HFF-Myc (cell line): ENCODE measurements at regions not wholly inside any gene's neighbourhood (a gene's known extent, or its start where the extent isn't known, plus 50 kb on each side); places are given as distances from the start of the nearest gene placed in this dataset.

Experiments used
- DNase-seq: peaks from one replicate; pipeline ENCODE4 v3.0.0-alpha.2; 2011; ENCODE audit warnings: low read depth; ENCODE audit errors: extremely low read depth
- H3K4me3 ChIP-seq: replicated peaks from 2 replicates; pipeline ENCODE4 v1.5.1; 2011; ENCODE audit warnings: low read depth, mild to moderate bottlenecking, control low read depth, low read length
- TF ChIP-seq, protein P1 (sequence below): IDR thresholded peaks from 2 replicates; pipeline ENCODE4 v1.5.1; 2012; ENCODE audit warnings: mild to moderate bottlenecking, low read depth, low read length, control low read depth; ENCODE audit errors: missing control alignments

DNA sequence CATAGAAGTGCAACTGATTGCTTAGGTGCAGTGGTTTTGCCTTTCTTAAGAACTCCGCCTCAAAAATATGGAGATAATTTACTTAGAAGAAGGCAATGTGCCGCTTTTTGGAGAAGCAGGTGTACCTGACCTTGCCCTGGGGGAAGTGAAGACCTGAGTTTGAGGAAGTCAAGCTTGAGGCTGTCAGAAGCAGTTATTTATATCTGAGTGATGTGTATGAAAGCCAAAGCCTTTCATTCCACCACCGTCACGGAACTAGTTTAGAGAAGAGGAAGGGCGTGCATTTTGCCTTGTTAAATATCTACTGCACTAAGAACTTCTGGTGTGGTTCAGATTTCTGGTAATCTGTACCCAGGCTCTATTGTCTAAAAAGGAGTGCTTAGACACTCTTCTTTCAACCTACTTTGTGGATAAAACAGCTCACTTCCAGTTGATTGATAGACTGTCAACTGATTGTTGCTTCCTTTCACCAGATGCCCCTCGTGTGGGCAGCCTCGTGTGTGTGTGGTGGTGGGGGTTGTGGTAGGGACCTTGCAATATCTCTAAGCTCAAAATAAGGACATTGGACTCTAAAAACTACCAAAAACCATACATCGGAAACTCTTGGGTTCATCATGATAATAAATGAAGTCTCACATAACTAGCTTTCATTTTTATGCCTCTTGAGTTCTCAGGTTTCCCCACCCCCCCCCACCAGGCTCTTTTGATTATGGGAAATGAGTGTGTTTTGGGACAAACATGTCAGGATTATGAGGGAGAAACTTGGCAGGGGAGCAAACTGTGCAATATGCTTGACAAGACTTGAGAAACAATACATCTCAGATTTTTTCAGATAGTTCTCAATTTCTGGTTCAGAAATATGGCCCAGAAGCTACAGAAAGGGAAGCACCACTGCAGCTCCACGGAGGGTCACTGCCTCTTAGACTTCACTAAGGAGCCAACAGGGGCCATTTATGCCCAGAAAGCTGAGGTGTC lies 78.6 kb downstream of the ARF6 start:
- TF ChIP-seq, protein P1, sequence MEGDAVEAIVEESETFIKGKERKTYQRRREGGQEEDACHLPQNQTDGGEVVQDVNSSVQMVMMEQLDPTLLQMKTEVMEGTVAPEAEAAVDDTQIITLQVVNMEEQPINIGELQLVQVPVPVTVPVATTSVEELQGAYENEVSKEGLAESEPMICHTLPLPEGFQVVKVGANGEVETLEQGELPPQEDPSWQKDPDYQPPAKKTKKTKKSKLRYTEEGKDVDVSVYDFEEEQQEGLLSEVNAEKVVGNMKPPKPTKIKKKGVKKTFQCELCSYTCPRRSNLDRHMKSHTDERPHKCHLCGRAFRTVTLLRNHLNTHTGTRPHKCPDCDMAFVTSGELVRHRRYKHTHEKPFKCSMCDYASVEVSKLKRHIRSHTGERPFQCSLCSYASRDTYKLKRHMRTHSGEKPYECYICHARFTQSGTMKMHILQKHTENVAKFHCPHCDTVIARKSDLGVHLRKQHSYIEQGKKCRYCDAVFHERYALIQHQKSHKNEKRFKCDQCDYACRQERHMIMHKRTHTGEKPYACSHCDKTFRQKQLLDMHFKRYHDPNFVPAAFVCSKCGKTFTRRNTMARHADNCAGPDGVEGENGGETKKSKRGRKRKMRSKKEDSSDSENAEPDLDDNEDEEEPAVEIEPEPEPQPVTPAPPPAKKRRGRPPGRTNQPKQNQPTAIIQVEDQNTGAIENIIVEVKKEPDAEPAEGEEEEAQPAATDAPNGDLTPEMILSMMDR, result no peak
- peak overlapping the region; percentile 10 for H3K4me3 ChIP-seq
- peak; percentile 38 for DNase-seq

DNA sequence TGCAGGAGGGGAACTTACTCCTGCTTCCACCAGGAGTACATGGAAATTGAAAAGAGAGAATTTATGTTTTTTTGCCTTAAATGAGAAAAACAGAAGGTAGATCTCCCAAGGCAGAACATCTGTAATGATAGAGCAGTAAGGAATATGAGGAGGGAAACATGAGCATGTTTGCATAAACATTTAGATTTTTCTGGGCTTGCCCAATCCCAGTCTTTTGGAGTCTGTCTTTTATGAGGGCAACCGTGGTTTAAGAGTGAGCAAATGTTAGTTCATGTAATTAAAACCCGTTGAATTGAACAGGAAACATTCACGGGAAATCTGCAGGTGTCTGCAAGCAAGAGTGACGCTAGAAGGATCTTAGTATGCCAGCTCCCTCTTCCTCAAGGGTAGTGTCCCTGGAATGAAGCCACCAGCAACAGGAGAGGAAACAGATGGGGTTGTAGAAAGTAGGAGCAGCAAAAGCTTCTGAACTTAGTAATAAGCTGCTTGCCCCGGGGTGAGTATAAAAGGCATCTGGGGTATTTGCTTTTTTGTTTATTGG lies 79.3 kb downstream of the ARF6 start:
- TF ChIP-seq, protein P1, result no peak
- peak overlapping the region; percentile 10 for H3K4me3 ChIP-seq
- peak; percentile 89 for DNase-seq

DNA sequence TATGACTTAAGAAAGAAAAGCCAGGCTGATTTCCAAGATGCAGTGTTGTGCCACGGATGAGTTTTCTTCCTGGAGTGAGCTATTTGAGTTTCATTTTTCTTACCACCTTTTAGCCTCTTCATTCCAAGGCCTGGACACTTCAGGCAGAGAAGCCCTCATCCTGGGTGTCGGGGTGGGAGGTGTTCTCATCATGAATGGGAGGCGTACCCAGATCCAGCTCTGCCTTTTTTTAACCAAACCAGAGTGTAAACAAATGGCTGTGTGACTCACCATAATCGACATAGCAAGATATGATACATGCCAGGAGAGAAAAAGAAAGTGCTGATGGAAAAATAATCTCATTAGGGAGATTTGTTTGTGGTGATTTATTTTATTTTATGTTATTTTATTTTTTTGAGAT lies 79.9 kb downstream of the ARF6 start:
- peak; percentile 69 for DNase-seq
- H3K4me3 ChIP-seq, result peak overlapping the region; percentile 10
- TF ChIP-seq, protein P1, result no peak

DNA sequence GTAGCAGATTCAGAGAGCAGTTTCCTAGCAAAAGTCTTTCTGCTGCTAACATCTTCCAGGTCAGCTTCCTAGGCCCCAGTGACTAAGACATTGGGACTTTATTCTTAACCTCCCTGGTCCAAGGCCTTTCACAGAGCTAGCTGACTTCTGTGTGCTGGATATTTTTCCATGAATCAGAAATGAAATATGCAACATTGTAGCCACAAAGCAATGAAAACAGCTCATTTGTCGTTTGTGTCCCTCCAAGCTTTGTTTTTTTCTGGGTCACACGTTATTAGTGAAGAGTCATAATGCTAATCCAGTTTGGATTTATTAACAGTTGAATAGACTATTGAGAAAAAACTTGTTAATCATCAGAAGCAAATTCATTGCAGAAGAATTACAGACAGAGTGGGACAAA lies 82.4 kb downstream of the ARF6 start:
- DNase-seq, result peak; percentile 80
- H3K4me3 ChIP-seq, result no peak overlapping the region
- TF ChIP-seq, protein P1, result no peak

DNA sequence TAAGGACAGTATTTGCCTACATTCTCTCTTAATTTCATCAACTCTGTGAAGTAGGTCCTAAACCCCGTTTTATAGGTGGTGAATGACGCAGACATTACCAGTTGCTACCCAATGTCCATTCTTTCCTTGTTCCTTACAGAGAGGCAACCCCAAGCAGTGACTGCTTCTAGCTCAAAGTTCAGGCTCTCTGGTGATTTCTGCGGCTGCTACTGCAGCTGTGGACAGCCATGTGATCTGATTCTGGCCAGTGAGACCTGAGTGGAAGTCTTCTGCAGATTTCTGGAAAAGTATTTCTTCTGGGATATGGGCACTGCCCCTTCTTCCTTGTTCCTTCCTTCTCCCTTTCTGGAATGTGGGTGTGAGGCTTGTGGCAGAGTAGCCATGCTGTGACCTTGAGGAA lies 82.9 kb downstream of the ARF6 start:
- no peak for DNase-seq
- TF ChIP-seq, protein P1, result no peak
- H3K4me3 ChIP-seq, result no peak overlapping the region

DNA sequence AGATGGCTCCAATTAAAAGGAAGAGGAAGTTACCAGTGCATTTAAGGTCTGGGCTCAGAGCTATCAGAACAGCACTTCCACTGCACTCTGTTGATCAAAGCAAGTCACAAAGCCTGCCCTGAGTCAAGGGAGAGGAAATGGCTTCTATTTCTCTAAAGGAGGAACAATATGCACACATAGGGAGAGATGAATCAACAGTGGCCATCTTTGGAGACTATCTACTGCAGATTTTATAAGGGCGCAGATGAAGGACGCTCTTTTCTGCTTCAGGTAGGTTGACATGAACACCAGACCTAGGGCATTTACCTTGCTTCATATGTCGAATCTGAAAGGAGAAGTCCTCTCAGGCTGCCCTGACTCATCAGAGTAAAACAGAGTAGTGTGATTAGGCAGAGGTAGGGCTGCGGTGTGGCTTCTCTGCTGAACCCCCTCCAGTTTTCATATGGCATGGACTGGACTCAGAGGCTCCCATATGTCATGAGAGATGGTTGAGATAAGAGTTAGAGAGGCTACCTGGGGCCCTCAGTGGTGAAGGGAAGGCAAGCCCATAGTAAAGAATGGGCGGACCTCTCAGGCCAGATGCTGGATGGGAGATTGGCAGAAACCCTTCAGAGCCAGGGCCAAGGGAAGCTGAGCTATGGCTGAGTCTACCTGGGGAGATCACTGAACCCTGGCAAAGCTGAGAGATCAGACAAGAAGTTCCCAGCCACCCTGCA lies 84.4 kb downstream of the ARF6 start:
- TF ChIP-seq, protein P1, result no peak
- H3K4me3 ChIP-seq, result no peak overlapping the region
- no peak for DNase-seq
